Endodermal cell (in vitro differentiated cells): ENCODE measurements at regions not wholly inside any gene's neighbourhood (a gene's known extent, or its start where the extent isn't known, plus 50 kb on each side); places are given as distances from the start of the nearest gene placed in this dataset.

ENCODE experiments used
- DNase-seq: peaks from one replicate; pipeline ENCODE4 v3.0.0-alpha.2; 2017
- H3K27ac ChIP-seq: 2 replicates; pipeline ENCODE4 v1.5.1; 2013; ENCODE audit warnings: mild to moderate bottlenecking, low read depth, low read length, moderate library complexity
- H3K27me3 ChIP-seq: 2 replicates; pipeline ENCODE4 v1.6.1; 2013; ENCODE audit warnings: mild to moderate bottlenecking, low read length, moderate library complexity; ENCODE audit not compliant: insufficient read depth, control insufficient read depth, poor library complexity, severe bottlenecking
- H3K36me3 ChIP-seq: 2 replicates; pipeline ENCODE4 v1.7.0; 2013; ENCODE audit warnings: mild to moderate bottlenecking, low read length, moderate library complexity; ENCODE audit not compliant: control insufficient read depth, insufficient read depth
- H3K4me1 ChIP-seq: one replicate; pipeline ENCODE4 v1.7.0; 2013; ENCODE audit warnings: low read length; ENCODE audit not compliant: control insufficient read depth, insufficient read depth
- H3K4me3 ChIP-seq: 2 replicates; pipeline ENCODE4 v1.5.1; 2013; ENCODE audit warnings: mild to moderate bottlenecking, low read length, moderate library complexity
- H3K9ac ChIP-seq: 2 replicates; pipeline ENCODE4 v1.6.1; 2013; ENCODE audit warnings: mild to moderate bottlenecking, low read length, moderate library complexity; ENCODE audit not compliant: poor library complexity, severe bottlenecking; ENCODE audit errors: extremely low read depth
- H3K9me3 ChIP-seq: 2 replicates; pipeline ENCODE4 v1.6.1; 2013; ENCODE audit warnings: mild to moderate bottlenecking, low read length, moderate library complexity; ENCODE audit not compliant: control insufficient read depth
- H3K27ac Mint-ChIP-seq: 2 replicates; pipeline ENCODE4 v1.8.0; 2020; ENCODE audit warnings: mixed read lengths
- H3K27me3 Mint-ChIP-seq: 2 replicates; pipeline ENCODE4 v1.8.0; 2021; ENCODE audit warnings: mild to moderate bottlenecking, mixed read lengths; ENCODE audit not compliant: insufficient read depth
- H3K36me3 Mint-ChIP-seq: 2 replicates; pipeline ENCODE4 v1.8.0; 2020; ENCODE audit warnings: low read depth, mixed read lengths
- H3K4me1 Mint-ChIP-seq: 2 replicates; pipeline ENCODE4 v1.8.0; 2020; ENCODE audit warnings: mixed read lengths
- H3K4me3 Mint-ChIP-seq: 2 replicates; pipeline ENCODE4 v1.8.0; 2020; ENCODE audit warnings: mild to moderate bottlenecking, moderate library complexity, mixed read lengths
- H3K9me3 Mint-ChIP-seq: 2 replicates; pipeline ENCODE4 v1.8.0; 2020; ENCODE audit warnings: mild to moderate bottlenecking, mixed read lengths
- WGBS, 2 experiments: methylation state at CpG; one replicate each; pipeline versions ENCODE4 v1.1.5 to v1.1.7; 2013; ENCODE audit warnings: missing lambda C conversion rate in 2 of 2, mixed read lengths in 1 of 2; ENCODE audit not compliant: insufficient coverage in 1 of 2, insufficient read length in 1 of 2; 5-methylcytosine and 5-hydroxymethylcytosine counted together
- TF ChIP-seq, protein P1 (sequence below): fragments of 200-600 bp; sonication (generic); conservative IDR thresholded peaks from 2 replicates; pipeline ENCODE4 v1.5.0; 2021; ENCODE audit warnings: antibody characterized with exemption, mild to moderate bottlenecking

DNA sequence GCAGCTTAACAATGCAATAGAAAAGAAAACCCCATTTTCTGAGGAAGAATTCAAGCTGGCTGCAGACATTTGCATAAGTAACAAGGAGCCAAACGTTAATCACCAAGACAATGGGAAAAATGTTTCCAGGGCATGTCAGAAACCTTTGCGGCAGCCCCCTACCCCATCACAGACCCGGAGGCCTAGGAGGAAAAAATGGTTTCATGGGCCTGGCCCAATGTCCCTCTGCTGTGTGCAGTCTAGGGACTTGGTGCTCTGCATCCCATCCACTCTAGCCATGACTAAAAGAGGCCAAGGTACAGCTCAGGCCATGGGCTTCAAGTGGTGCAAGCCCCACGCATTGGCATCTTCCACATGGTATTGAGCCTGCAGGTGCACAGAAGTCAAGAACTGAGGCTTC, 147.0 kb upstream of the NR3C2 start:
- Mint-ChIP-seq H3K27ac (no peak overlapping the region), H3K9me3 (peaks cover 48% of the 10 kb centered on the region), H3K36me3 (no peaks in the 10 kb centered on the region), H3K27me3 (no peaks in the 10 kb centered on the region), H3K4me1 (no peaks in the 10 kb centered on the region), H3K4me3 (no peak overlapping the region)
- Histone ChIP-seq H3K4me3 (no peak overlapping the region), H3K9me3 (peaks cover 8% of the 10 kb centered on the region), H3K4me1 (no peaks in the 10 kb centered on the region), H3K36me3 (no peaks in the 10 kb centered on the region), H3K9ac (no peak overlapping the region), H3K27ac (no peak overlapping the region), H3K27me3 (no peaks in the 10 kb centered on the region)
- WGBS, 2 experiments, result 76 to 82% methylated on average over 3 to 4 of the region's 4 CpGs
- TF ChIP-seq, protein P1, sequence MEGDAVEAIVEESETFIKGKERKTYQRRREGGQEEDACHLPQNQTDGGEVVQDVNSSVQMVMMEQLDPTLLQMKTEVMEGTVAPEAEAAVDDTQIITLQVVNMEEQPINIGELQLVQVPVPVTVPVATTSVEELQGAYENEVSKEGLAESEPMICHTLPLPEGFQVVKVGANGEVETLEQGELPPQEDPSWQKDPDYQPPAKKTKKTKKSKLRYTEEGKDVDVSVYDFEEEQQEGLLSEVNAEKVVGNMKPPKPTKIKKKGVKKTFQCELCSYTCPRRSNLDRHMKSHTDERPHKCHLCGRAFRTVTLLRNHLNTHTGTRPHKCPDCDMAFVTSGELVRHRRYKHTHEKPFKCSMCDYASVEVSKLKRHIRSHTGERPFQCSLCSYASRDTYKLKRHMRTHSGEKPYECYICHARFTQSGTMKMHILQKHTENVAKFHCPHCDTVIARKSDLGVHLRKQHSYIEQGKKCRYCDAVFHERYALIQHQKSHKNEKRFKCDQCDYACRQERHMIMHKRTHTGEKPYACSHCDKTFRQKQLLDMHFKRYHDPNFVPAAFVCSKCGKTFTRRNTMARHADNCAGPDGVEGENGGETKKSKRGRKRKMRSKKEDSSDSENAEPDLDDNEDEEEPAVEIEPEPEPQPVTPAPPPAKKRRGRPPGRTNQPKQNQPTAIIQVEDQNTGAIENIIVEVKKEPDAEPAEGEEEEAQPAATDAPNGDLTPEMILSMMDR, result no peak
- no peak for DNase-seq

DNA sequence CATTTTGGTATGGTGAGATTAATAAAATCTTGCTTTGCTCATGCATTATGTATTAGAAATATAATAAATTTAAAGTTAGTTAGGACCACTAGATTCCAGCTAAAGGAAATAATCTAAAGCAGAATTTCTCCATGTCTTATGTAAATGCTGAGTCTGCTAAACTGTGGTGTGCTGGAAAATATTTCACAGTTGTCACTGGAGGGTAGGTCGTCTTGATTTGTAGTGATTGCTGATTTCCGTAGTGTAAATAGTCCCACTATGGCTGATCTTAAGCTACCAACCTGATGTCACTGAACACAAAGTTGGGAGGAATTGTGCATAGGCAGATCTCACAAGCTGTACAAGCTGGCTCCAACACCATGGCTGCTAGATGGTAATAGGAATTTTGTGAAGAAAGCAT, 133.4 kb upstream of the NR3C2 start:
- no peak overlapping the region for H3K27ac ChIP-seq
- no peak overlapping the region for H3K27ac Mint-ChIP-seq
- TF ChIP-seq, protein P1, result no peak
- 87 to 90% methylated on average over 2 of the region's 2 CpGs for WGBS, 2 experiments
- no peak overlapping the region for H3K9ac ChIP-seq
- H3K4me3 ChIP-seq, result no peak overlapping the region
- H3K27me3 Mint-ChIP-seq, result no peaks in the 10 kb centered on the region
- H3K4me1 Mint-ChIP-seq, result no peaks in the 10 kb centered on the region
- H3K4me3 Mint-ChIP-seq, result no peak overlapping the region
- no peaks in the 10 kb centered on the region for H3K27me3 ChIP-seq
- no peaks in the 10 kb centered on the region for H3K4me1 ChIP-seq
- peaks cover 2% of the 10 kb centered on the region for H3K9me3 Mint-ChIP-seq
- no peaks in the 10 kb centered on the region for H3K36me3 Mint-ChIP-seq
- no peaks in the 10 kb centered on the region for H3K9me3 ChIP-seq
- no peaks in the 10 kb centered on the region for H3K36me3 ChIP-seq
- no peak for DNase-seq

DNA sequence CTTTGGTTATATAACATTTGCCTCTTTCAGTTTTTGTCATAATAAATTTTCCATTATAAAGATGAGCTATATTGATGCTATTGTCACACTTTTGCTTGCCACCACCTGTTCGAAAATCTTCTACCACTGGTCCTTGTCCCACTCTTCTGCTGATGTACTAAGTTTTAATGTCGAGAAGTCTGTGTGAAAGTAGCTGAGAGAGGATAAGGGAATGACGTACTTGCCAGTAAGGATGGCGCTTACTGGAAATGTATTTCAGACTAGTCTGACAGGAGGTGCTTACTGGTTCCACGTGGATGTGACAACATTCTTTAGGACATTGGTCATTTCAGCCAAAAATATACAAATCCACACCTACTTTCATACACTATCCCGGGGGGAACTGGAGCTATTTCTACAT, 132.7 kb upstream of the NR3C2 start:
- no peaks in the 10 kb centered on the region for H3K36me3 ChIP-seq
- 90 to 95% methylated on average over 4 to 5 of the region's 6 CpGs for WGBS, 2 experiments
- H3K9ac ChIP-seq, result no peak overlapping the region
- H3K4me1 Mint-ChIP-seq, result no peaks in the 10 kb centered on the region
- no peaks in the 10 kb centered on the region for H3K27me3 ChIP-seq
- no peak overlapping the region for H3K27ac ChIP-seq
- H3K27me3 Mint-ChIP-seq, result no peaks in the 10 kb centered on the region
- TF ChIP-seq, protein P1, result no peak
- H3K4me3 Mint-ChIP-seq, result no peak overlapping the region
- DNase-seq, result no peak
- H3K36me3 Mint-ChIP-seq, result no peaks in the 10 kb centered on the region
- no peak overlapping the region for H3K4me3 ChIP-seq
- no peaks in the 10 kb centered on the region for H3K9me3 ChIP-seq
- no peak overlapping the region for H3K27ac Mint-ChIP-seq
- peaks cover 3% of the 10 kb centered on the region for H3K9me3 Mint-ChIP-seq
- H3K4me1 ChIP-seq, result no peaks in the 10 kb centered on the region
